ENCODE measurements at regions not wholly inside any gene's neighbourhood (a gene's known extent, or its start where the extent isn't known, plus 50 kb on each side); places are given as distances from the start of the nearest gene placed in this dataset.

DNA sequence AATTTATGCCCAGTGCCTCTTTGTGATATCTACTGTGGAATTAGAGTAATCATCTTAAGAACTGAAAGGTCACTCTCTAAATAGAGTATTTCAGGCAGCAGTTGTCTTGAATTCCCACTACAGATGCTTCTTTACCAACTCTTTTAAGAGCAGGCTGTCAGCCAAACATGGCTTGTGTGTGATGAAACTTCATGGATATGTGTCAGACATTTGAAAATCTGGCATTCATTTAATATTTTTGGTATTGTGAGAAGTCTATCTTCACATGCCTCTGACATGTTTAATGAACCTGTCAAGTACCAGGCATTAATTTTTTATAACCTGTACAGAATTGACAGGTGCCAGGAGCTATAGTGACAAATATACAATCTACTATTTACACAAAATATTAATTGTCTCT, 318.6 kb downstream of the CDH9 start:
- DNase-seq (ENCODE audit: low read depth), result no peak
- no peak overlapping the region for H3K4me3 ChIP-seq (ENCODE audit: low read depth, low read length)
- TF ChIP-seq, protein P1, sequence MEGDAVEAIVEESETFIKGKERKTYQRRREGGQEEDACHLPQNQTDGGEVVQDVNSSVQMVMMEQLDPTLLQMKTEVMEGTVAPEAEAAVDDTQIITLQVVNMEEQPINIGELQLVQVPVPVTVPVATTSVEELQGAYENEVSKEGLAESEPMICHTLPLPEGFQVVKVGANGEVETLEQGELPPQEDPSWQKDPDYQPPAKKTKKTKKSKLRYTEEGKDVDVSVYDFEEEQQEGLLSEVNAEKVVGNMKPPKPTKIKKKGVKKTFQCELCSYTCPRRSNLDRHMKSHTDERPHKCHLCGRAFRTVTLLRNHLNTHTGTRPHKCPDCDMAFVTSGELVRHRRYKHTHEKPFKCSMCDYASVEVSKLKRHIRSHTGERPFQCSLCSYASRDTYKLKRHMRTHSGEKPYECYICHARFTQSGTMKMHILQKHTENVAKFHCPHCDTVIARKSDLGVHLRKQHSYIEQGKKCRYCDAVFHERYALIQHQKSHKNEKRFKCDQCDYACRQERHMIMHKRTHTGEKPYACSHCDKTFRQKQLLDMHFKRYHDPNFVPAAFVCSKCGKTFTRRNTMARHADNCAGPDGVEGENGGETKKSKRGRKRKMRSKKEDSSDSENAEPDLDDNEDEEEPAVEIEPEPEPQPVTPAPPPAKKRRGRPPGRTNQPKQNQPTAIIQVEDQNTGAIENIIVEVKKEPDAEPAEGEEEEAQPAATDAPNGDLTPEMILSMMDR (IDR thresholded peaks at IDR 0.05; ENCODE audit: low read depth, low read length), result no peak
- TF ChIP-seq, protein P2, sequence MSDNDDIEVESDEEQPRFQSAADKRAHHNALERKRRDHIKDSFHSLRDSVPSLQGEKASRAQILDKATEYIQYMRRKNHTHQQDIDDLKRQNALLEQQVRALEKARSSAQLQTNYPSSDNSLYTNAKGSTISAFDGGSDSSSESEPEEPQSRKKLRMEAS (IDR thresholded peaks at IDR 0.05; ENCODE audit: low read depth, low read length), result no peak
- TF ChIP-seq POLR2A (IDR thresholded peaks at IDR 0.05; ENCODE audit: extremely low read depth, insufficient read length), result no peak
- no peak for TF ChIP-seq MYC (IDR thresholded peaks at IDR 0.05; ENCODE audit: low read depth, low read length)

DNA sequence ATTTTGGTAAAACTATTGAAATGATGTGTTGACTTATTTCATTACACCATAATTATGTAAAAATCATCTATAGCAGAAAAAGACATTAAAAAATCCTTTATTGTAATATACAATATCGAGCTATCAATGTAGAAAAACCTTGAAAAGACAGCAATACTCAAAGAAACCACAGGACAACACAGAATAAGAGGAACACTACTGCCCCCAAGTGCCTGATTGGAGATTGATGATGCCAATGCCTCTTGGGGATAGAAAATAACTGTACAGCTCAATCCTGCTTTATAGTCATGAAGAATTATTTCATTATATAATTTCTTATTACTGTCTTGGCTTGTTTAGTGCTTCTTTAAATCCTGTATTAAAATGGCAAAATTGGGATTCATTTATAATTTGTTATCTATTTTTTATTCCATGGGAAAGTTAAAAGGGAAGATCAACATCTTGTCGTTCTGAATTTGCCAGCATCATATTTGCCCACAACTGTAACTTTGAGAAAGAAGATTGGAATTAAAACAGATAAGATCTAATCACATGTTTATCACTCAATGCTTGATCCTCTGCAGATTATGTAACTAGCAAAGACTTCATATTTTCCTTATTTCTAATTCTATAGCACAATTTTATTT, 337.5 kb downstream of the CDH9 start:
- TF ChIP-seq, protein P1 (IDR thresholded peaks at IDR 0.05; ENCODE audit: low read depth, low read length), result peak; percentile 71
- no peak for TF ChIP-seq MYC (IDR thresholded peaks at IDR 0.05; ENCODE audit: low read depth, low read length)
- TF ChIP-seq, protein P2 (IDR thresholded peaks at IDR 0.05; ENCODE audit: low read depth, low read length), result no peak
- DNase-seq (ENCODE audit: low read depth), result peak; percentile 66
- no peak overlapping the region for H3K4me3 ChIP-seq (ENCODE audit: low read depth, low read length)

DNA sequence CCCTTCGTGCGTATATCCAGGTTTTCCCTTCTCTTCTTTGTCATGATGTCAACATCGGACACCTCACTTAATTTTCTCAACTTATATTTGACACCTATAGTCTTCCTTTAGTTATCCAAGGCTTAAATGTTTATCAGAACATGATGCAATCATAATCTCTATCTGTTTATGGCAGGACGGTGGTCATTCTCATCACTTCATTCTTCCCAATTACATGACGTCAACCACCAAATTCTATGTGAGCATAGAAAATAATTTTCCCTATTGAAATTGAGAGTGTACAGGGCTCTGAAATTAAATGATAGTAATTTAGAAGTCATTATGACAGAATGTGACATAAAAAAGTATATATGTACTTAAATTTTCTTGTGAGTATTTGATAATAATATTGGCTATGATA, 345.4 kb downstream of the CDH9 start:
- no peak overlapping the region for H3K4me3 ChIP-seq (ENCODE audit: low read depth, low read length)
- TF ChIP-seq, protein P1 (IDR thresholded peaks at IDR 0.05; ENCODE audit: low read depth, low read length), result no peak
- TF ChIP-seq MYC (IDR thresholded peaks at IDR 0.05; ENCODE audit: low read depth, low read length) (no peak), POLR2A (IDR thresholded peaks at IDR 0.05; ENCODE audit: extremely low read depth, insufficient read length) (no peak)
- TF ChIP-seq, protein P2 (IDR thresholded peaks at IDR 0.05; ENCODE audit: low read depth, low read length), result no peak
- DNase-seq (ENCODE audit: low read depth), result no peak

DNA sequence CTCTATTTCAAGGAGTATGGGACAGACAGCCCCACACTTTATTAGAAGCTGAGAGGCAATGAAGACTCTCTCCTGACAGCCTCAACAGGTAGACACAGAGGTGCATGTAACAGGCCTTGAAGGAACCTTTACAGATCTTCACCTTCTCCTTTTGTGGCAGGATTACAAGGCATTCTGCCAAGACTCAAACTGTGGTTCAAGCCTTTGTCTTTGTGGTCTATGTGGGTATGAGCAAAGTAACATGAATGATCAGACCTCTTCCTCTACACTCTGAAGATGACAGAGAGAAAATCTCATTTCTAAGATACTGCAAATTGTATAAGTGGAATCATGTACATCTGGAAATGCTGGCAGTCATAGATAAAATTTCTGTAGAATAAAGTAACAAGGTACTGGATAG, 346.9 kb downstream of the CDH9 start:
- DNase-seq (ENCODE audit: low read depth), result no peak
- TF ChIP-seq, protein P2 (IDR thresholded peaks at IDR 0.05; ENCODE audit: low read depth, low read length), result no peak
- TF ChIP-seq, protein P1 (IDR thresholded peaks at IDR 0.05; ENCODE audit: low read depth, low read length), result no peak
- TF ChIP-seq MYC (IDR thresholded peaks at IDR 0.05; ENCODE audit: low read depth, low read length) (no peak), POLR2A (IDR thresholded peaks at IDR 0.05; ENCODE audit: extremely low read depth, insufficient read length) (no peak)
- H3K4me3 ChIP-seq (ENCODE audit: low read depth, low read length), result no peak overlapping the region

DNA sequence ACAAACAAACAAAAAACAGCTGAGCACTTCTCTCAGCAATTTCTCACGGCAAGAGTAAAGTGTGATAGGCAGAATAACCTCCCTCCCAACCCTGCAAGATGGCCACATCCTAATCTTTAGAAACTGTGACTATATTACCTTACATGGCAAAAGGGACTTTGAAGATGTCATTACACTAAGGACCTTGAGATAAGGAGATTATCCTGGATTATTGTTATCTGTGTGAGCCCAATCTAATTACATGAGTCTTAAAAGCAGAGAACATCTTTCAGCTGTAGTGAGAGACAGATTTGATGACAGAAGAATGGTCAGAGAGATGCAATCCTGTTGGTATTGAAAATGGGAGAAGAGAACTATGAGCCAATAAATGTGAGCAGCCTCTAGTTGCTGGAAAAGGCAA, 347.9 kb downstream of the CDH9 start:
- no peak for DNase-seq (ENCODE audit: low read depth)
- H3K4me3 ChIP-seq (ENCODE audit: low read depth, low read length), result no peak overlapping the region
- TF ChIP-seq, protein P2 (IDR thresholded peaks at IDR 0.05; ENCODE audit: low read depth, low read length), result no peak
- TF ChIP-seq MYC (IDR thresholded peaks at IDR 0.05; ENCODE audit: low read depth, low read length) (no peak), POLR2A (IDR thresholded peaks at IDR 0.05; ENCODE audit: extremely low read depth, insufficient read length) (no peak)
- TF ChIP-seq, protein P1 (IDR thresholded peaks at IDR 0.05; ENCODE audit: low read depth, low read length), result no peak

Measured in NB4 (cell line).